OCI-LY3 (cell line): ENCODE measurements at regions not wholly inside any gene's neighbourhood (a gene's known extent, or its start where the extent isn't known, plus 50 kb on each side); places are given as distances from the start of the nearest gene placed in this dataset.

Source experiments
- H2AFZ ChIP-seq: fragments of 200-600, 300-600 bp; shearing (Covaris generic); 2 replicates; pipeline ENCODE4 v1.6.0; 2014; ENCODE audit warnings: antibody characterized with exemption, low read depth, low read length
- H3K27ac ChIP-seq: fragments of 200-600, 300-600 bp; sonication (generic); 2 replicates; pipeline ENCODE4 v1.5.1; 2014; ENCODE audit warnings: mild to moderate bottlenecking, low read length, moderate library complexity, mixed read lengths
- H3K27me3 ChIP-seq: fragments of 200-600, 300-600 bp; sonication (generic); 2 replicates; pipeline ENCODE4 v1.6.1; 2014; ENCODE audit warnings: low read depth, low read length, mixed read lengths
- H3K36me3 ChIP-seq: fragments of 200-600, 300-600 bp; sonication (generic); replicated peaks from 2 replicates; pipeline ENCODE3; 2014; ENCODE audit warnings: low read depth, low read length, mixed read lengths
- H3K4me1 ChIP-seq: fragments of 300-600, 200-600 bp; sonication (generic); 2 replicates; pipeline ENCODE4 v1.6.1; 2014; ENCODE audit warnings: low read length, mixed read lengths
- H3K4me2 ChIP-seq: fragments of 200-600, 300-600 bp; sonication (generic); 2 replicates; pipeline ENCODE4 v1.6.1; 2014; ENCODE audit warnings: low read length, mixed read lengths
- H3K4me3 ChIP-seq: fragments of 300-600, 200-600 bp; sonication (generic); 2 replicates; pipeline ENCODE4 v1.5.1; 2014; ENCODE audit warnings: antibody characterized with exemption, mild to moderate bottlenecking, low read length, moderate library complexity
- H3K79me2 ChIP-seq: fragments of 300-600, 200-600 bp; shearing (Covaris generic); 2 replicates; pipeline ENCODE4 v1.6.1; 2014; ENCODE audit warnings: mild to moderate bottlenecking, low read length, mixed read lengths
- H3K9ac ChIP-seq: fragments of 300-600, 200-600 bp; shearing (Covaris generic); 2 replicates; pipeline ENCODE4 v1.6.0; 2014; ENCODE audit warnings: mild to moderate bottlenecking, low read length, moderate library complexity
- H3K9me3 ChIP-seq: fragments of 200-600, 300-600 bp; shearing (Covaris generic); 2 replicates; pipeline ENCODE4 v1.6.1; 2014; ENCODE audit warnings: low read length, mixed read lengths; ENCODE audit not compliant: insufficient read depth
- H4K20me1 ChIP-seq: fragments of 200-600, 300-600 bp; sonication (generic); 2 replicates; pipeline ENCODE4 v1.6.1; 2016; ENCODE audit warnings: low read length, mixed read lengths; ENCODE audit not compliant: insufficient read depth
- CTCF ChIP-seq: fragments of 200-600, 300-600 bp; sonication (generic); IDR thresholded peaks from 2 replicates; pipeline ENCODE4 v1.5.1; 2014; ENCODE audit warnings: antibody characterized with exemption, low read length, low read depth
- EZH2phosphoT487 ChIP-seq: fragments of 200-600 bp; shearing (Covaris generic); IDR thresholded peaks from 2 replicates; pipeline ENCODE4 v1.6.1; 2018; ENCODE audit warnings: antibody characterized with exemption, mixed run types, low read depth

GRCh38 chr16:9389543-9390207, 298.2 kb downstream of the HAPSTR1 start:
- Histone ChIP-seq H3K4me3 (no peak overlapping the region), H3K79me2 (no peaks in the 10 kb centered on the region), H3K9me3 (no peaks in the 10 kb centered on the region), H2AFZ (no peak overlapping the region), H3K27me3 (peaks cover 3% of the 10 kb centered on the region; the same call in 1 of the 2 replicates), H3K36me3 (no peaks in the 10 kb centered on the region), H3K9ac (no peak overlapping the region), H3K4me2 (no peak overlapping the region), H3K27ac (no peak overlapping the region), H3K4me1 (peaks cover 11% of the 10 kb centered on the region; the same call in 1 of the 2 replicates), H4K20me1 (no peaks in the 10 kb centered on the region)
- no peak for TF ChIP-seq CTCF
- no peak for TF ChIP-seq EZH2phosphoT487

GRCh38 chr16:9392956-9393355, 301.5 kb downstream of the HAPSTR1 start:
- Histone ChIP-seq H4K20me1 (no peaks in the 10 kb centered on the region), H3K27me3 (peaks cover 4% of the 10 kb centered on the region; the same call in 1 of the 2 replicates), H3K79me2 (no peaks in the 10 kb centered on the region), H3K4me3 (no peak overlapping the region), H3K36me3 (no peaks in the 10 kb centered on the region), H3K4me1 (peaks cover 11% of the 10 kb centered on the region; the same call in 1 of the 2 replicates), H2AFZ (no peak overlapping the region), H3K9ac (no peak overlapping the region), H3K4me2 (no peak overlapping the region), H3K27ac (no peak overlapping the region), H3K9me3 (no peaks in the 10 kb centered on the region)
- no peak for TF ChIP-seq EZH2phosphoT487
- TF ChIP-seq CTCF = no peak

- peaks cover 11% of the 10 kb centered on the region; the same call in 1 of the 2 replicates for H3K4me1 ChIP-seq
- H3K9me3 ChIP-seq = no peaks in the 10 kb centered on the region
- no peak overlapping the region for H3K4me2 ChIP-seq
- H3K36me3 ChIP-seq = no peaks in the 10 kb centered on the region
- no peak overlapping the region for H3K4me3 ChIP-seq
- H4K20me1 ChIP-seq = no peaks in the 10 kb centered on the region
- H3K79me2 ChIP-seq = no peaks in the 10 kb centered on the region
- no peak overlapping the region for H2AFZ ChIP-seq
- H3K27ac ChIP-seq = no peak overlapping the region
- peaks cover 7% of the 10 kb centered on the region; the same call in 1 of the 2 replicates for H3K27me3 ChIP-seq
- TF ChIP-seq EZH2phosphoT487 (no peak), CTCF (no peak)
- no peak overlapping the region for H3K9ac ChIP-seq
Measured at GRCh38 chr16:9393591-9393990, 302.1 kb downstream of the HAPSTR1 start.

- Histone ChIP-seq H3K4me3 (no peak overlapping the region), H3K27ac (no peak overlapping the region), H3K4me2 (no peak overlapping the region), H2AFZ (no peak overlapping the region), H3K36me3 (no peaks in the 10 kb centered on the region), H3K79me2 (no peaks in the 10 kb centered on the region), H3K9ac (no peak overlapping the region), H4K20me1 (no peaks in the 10 kb centered on the region), H3K27me3 (peaks cover 7% of the 10 kb centered on the region; the same call in 1 of the 2 replicates), H3K4me1 (no peaks in the 10 kb centered on the region), H3K9me3 (no peaks in the 10 kb centered on the region)
- TF ChIP-seq CTCF (no peak), EZH2phosphoT487 (no peak)
Measured at GRCh38 chr16:9395958-9396359, 304.5 kb downstream of the HAPSTR1 start.
